GM21528 (cell line): ENCODE measurements at regions not wholly inside any gene's neighbourhood (a gene's known extent, or its start where the extent isn't known, plus 50 kb on each side); places are given as distances from the start of the nearest gene placed in this dataset.
"Not testable (repeated sequence)": the region's sequence is repeated elsewhere in the genome, so short reads cannot be mapped to it uniquely, and the experiment has no call there.

Experiments used
- ATAC-seq: cut with Tn5 transposase; IDR thresholded peaks from one replicate; pipeline ENCODE4 v1.9.1; 2021; ENCODE audit warnings: mild to moderate bottlenecking, moderate library complexity; ENCODE audit not compliant: unreplicated experiment, low FRiP score

- ATAC-seq = no peak
Measured at GRCh38 chr2:52022006-52022405, 990.1 kb upstream of the NRXN1 start.

DNA sequence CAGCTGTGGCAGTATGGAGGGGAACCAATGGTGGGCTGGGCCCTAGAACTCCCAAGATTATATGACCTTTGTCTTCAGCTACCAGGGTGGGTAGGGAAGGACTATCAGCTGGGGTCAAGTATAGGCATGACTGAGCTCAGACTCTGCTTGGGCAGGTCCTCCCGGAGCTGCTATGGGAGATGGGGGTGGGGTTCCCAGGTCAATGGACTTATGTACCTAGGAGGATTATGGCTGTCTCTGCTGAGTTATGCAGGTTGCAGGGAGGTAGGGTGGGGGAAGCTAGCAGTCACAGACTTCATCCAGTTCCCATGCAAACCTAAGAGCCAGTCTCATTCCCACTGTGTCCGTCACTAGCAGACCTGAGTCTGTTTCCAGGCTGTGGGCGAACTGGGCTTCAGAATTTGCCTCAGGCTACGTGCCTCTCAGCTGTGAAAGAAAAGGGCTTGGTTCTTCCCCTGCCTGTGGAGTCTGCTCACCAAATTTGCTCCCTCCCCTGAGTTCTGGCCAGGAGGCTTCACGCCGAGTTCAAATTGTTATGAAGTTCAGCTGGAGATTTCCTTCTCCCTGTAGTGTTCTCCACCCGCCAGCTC, 985.8 kb upstream of the NRXN1 start:
- no peak for ATAC-seq

DNA sequence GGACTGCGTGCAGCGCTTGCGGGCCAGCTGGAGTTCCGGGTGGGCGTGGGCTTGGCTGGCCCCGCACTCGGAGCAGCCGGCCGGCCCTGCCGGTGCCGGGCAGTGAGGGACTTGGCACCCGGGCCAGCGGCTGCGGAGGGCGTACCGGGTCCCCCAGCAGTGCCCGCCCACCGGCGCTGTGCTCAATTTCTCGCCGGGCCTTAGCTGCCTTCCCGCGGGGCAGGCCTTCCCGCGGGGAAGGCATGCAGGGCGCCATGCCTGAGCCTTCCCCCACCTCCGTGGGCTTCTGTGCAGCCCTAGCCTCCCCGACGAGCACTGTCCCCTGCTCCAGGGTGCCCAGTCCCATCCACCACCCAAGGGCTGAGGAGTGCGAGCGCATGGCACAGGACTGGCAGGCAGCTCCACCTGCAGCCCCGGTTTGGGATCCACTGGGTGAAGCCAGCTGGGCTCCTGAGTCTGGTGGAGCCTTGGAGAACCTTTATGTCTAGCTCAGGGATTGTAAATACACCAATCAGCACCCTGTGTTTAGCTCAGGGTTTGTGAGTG, 975.0 kb upstream of the NRXN1 start:
- ATAC-seq = not testable (repeated sequence)

DNA sequence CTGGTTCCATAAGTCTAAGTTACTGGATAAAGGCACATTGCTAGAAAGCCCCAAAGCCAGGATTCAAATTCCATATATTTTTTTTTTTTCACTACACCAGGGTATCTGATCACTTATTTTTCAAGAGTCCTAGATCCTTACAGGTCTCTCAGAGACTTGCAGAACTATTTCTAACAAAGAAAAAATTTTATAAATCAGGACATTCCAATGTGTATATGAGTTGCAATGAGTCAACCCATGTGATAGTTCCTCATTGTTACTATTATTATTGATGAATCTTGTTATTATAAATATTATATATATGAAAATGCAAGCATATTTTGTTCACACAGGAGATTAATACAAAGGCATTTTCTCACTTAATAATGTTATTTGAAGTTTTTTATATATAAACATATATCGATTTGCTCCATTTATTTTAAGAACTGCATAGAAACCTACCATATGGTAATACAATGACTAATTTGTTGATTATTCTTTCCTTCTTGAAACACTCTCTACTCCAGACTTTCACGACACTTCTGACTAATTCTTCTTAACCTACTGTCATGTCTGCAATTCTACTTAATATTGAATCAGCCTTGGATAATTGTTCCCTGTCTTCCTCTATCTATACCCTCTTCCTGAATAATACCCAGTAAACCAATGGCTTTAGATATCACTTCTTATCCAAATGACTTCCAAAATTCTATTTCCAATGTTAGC, 968.4 kb upstream of the NRXN1 start:
- ATAC-seq = no peak

DNA sequence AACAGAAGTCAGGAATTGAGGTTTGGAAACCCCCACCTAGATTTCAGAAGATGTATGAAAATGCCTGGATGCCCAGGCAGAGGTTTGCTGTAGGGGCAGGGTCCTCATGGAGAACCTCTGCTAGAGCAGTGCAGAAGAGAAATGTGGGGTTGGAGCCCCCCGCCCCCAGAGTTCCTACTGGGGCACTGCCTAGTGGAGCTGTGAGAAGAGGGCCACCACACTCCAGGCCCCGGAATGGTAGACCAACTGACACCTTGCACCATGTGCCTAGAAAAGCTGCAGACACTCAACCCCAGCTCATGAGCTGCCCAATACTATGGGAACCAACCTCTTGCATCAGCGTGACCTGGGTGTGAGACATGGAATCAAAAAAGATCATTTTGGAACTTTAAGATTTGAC, 967.0 kb upstream of the NRXN1 start:
- no peak for ATAC-seq

DNA sequence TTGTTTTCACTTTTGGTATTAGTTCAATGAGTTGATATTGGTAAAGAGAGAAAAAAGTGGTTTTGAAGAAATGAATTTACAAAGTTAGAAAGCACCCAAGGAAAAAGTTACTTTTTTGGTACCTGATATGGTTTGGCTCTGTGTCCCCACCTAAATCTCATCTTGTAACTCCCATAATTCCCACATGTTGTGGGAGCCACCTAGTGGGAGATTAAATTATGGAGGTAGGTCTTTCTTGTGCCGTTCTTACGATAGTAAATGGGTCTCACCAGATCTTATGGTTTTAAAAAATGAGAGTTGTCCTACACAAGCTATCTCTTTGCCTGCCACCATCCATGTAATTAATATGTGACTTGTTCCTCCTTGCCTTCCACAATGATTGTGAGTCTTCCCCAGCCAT, 965.6 kb upstream of the NRXN1 start:
- no peak for ATAC-seq

- no peak for ATAC-seq
Measured at GRCh38 chr2:51995293-51995692, 963.4 kb upstream of the NRXN1 start.

DNA sequence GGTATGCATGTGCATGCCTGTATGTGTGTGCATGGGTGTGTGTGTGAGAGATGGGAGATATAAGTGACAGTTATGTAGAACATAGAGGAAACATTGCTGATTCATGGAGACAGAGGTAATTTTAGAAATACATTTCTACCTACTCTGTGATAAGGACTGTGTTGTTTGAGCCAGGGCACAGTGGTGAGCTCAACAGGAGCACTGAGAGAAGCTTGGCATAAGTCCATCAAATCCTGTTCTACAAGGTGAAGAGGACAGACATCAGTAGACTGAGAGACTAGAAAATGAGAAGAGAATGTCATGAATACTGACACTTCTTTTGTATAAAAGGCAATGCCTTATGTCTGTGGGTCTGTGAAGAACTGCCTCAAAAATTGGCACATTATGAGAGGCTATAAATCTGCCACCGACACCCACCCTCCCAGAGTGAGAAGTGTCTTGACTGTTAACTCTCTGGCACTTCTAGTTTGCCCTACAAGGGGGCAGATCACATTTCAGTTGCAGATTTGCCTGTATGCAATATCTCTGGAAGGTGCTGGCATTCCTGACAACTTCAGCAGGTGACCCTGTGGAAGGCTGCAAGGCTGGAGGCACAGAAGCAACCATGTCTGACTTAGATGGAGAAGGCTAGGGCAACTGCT, 962.3 kb upstream of the NRXN1 start:
- no peak for ATAC-seq

DNA sequence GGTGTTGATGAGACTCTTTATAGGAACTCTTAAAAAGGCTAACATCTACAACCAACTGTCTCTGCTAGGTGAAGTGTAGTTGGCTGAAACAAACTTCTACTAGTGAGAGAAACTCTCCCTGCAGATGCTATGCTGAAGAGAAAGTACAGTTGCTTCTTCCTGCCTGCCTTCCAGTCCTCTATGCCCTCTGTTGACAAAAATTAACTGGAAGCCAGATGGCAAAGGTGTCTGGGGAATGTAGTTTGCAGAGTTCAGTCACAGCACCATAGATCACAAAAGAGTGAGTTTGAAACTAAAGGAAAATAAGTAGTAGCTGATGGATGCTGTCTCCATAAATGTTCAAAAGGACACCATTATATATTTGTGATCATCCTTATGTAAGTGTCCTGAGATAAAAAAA, 958.8 kb upstream of the NRXN1 start:
- no peak for ATAC-seq

DNA sequence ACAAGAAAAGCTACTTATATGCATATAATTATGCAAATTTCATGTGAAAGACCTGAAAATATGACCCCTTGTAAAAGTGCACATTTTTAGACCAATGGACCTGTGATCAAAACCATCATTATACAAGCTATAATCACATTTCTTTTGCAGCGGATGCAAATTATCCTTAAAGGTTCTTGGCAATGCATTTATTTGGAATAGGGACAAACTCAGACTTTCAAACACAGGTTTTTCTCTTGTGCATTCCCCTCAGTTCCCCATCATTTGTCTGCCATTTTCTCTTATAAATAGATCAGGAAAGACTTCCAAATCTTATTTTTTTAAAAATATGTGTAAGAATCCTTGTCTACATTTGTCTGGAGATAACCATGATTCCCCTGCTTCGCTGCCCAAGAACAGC, 954.2 kb upstream of the NRXN1 start:
- no peak for ATAC-seq

- ATAC-seq = no peak
Measured at GRCh38 chr2:51981783-51982182, 949.9 kb upstream of the NRXN1 start.

GRCh38 chr2:51976623-51977022, 944.7 kb upstream of the NRXN1 start:
- no peak for ATAC-seq

- ATAC-seq = no peak
Measured at GRCh38 chr2:51971136-51971535, 939.2 kb upstream of the NRXN1 start.

- no peak for ATAC-seq
Measured at GRCh38 chr2:51969347-51969746, 937.4 kb upstream of the NRXN1 start.

DNA sequence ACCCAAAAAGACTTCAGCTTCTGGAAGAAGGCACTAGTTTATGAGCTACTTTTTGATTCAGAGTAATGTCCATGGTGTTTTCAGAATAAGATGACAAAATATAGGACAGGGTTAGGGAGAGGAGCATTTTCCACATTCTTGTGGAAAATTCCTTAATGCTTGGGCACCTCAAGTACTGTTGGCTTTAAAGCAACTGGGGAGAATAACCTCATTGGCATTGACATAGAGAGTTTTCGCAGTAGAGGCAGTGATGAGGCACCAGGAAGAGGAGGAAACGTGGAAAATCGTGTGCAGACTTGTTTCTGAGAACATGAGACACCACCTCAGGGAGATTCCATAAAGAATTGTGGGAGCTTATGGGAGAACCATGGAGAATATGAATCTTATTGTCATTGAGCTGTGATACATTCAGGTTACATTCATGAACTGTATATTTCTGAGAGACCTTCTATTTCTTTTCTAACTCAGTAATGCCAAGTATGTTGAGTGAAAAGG, 929.0 kb upstream of the NRXN1 start:
- no peak for ATAC-seq

DNA sequence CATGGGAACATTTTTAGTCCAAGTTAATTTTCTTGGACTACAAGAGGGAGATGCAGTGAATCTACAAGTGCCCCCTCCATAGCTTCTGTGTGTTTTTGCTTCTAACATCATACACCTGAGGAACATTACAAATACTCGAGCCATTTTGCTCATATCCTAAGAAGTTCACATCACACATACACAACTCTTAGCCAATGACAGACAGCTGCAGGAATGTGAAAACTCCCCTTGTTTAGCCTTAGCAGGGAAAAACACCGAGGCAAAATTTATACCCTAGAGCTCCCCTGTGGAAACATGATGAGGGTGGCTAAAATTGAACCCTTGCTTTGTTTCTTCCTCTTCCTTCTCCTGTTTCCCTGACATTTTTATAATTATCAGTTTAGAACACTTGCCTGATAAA, 928.3 kb upstream of the NRXN1 start:
- ATAC-seq = no peak

DNA sequence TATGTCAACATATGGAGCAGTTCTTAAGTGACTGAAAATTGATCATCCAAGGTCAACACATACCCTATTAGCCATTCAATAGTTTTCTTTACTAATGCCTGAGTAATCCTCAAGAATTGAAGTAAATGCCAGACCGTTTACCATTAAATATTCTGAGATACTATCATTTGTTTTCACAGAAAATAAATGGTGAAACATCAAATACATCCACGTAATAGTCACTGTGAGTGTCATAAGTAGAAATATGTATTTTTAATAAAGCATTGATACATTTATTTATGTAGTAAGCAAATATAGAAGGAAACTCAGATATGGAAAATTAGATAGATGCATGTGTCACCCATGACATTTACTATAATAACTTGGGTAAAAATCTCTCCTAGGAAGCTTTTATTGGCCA, 927.8 kb upstream of the NRXN1 start:
- no peak for ATAC-seq

DNA sequence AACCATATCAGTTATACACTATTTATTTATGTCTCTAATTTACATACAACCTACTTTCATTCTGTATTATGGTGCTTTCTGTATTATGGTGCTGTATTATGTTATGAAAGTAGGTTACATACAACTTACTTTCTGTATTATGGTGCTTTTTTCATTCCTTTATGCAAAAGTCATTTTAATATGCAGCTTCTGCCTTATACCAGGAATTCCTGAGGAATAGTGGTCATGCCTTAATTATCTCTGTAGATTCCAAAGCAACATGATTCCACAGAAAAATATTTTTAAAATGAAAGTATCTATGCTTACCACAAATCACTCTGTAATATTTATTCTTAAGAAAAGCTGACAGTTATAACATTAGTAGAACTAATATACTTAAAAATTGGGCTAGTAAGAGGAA, 922.0 kb upstream of the NRXN1 start:
- no peak for ATAC-seq

DNA sequence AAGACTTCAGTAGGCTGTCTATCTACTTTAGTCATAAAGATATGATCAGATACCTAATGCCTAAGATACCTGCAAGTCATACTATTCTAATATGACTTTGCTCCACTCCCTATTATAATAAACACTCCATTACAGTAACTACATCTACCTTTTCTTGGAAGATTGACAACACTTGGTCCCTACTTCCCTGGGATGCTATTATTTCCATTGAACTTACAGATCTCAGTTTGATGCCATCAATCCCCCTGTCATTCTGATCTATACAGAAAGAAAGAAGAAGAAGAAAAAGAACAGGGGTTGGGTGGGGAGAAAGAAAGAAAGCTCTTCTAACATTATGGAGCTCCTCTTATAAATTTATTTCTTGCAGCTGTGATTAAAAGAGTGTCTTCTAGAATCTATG, 889.1 kb upstream of the NRXN1 start:
- no peak for ATAC-seq

DNA sequence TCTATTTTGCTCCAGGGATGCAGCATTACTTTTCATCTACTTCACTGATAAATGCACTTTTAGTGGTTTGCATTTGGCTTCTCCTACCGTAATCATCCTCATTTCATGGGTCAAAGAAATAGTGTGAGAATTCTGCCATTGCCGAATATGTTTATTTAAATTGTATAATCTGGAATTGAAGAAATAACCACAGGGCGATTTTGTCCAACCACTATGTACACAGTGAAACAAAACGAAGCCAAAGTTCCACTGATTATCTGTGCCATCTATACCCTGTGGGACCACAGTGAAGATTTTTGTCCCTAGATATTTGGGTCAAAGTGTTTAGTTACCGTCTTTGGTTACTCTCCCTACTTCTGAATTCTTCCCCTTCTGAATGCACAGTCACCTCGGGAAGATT, 888.6 kb upstream of the NRXN1 start:
- ATAC-seq = no peak

GRCh38 chr2:51919395-51919794, 887.5 kb upstream of the NRXN1 start:
- ATAC-seq = no peak

DNA sequence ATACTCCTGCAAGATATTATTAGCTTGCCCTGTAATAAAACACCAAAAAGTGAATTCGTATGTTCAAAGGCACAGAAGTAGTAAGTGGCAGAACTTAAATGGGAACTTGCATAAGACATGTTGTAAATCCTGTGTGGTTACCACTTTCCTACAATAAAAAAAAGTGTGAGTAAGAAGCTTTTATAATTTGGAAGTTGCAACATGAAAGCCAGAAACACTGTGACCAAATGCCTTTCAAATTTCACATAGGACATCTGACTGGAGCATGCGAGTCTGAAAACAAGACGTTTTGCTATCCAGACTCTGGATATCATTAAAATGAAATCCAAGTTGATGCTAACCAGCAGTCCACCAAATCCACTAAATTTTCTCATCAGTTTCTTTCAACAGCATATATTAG, 886.2 kb upstream of the NRXN1 start:
- no peak for ATAC-seq
